Upper lobe of right lung (tissue), 1 donor: ENCODE measurements at regions not wholly inside any gene's neighbourhood (a gene's known extent, or its start where the extent isn't known, plus 50 kb on each side); places are given as distances from the start of the nearest gene placed in this dataset.
"Not testable (repeated sequence)": the region's sequence is repeated elsewhere in the genome, so short reads cannot be mapped to it uniquely, and the experiment has no call there.

Experiments used
- ATAC-seq: fragments of 200-7000 bp; cut with Tn5 transposase; one replicate; pipeline ENCODE4 v1.9.1; 2020; ENCODE audit warnings: mild to moderate bottlenecking, moderate library complexity
- DNase-seq: peaks from one replicate; pipeline ENCODE4 v3.0.0-alpha.2; 2020
- H3K27ac ChIP-seq: fragments of 200-600 bp; one replicate; pipeline ENCODE4 v1.8.0; 2022
- H3K27me3 ChIP-seq: fragments of 200-600 bp; one replicate; pipeline ENCODE4 v1.8.0; 2022; ENCODE audit warnings: mild to moderate bottlenecking
- H3K36me3 ChIP-seq: fragments of 200-600 bp; one replicate; pipeline ENCODE4 v1.8.0; 2022
- H3K4me1 ChIP-seq: fragments of 200-600 bp; one replicate; pipeline ENCODE4 v1.8.0; 2022
- H3K4me3 ChIP-seq: fragments of 200-600 bp; one replicate; pipeline ENCODE4 v1.8.0; 2022; ENCODE audit warnings: mild to moderate bottlenecking
- H3K9me3 ChIP-seq: fragments of 200-600 bp; one replicate; pipeline ENCODE4 v1.8.0; 2022
- intact Hi-C: fragments of 100-400 bp; cut with DNase I; formaldehyde crosslinking; loops from one replicate; pipeline ENCODE4 v1.11.0; 2022
- TF ChIP-seq, protein P1 (sequence below): fragments of 200-600 bp; IDR thresholded peaks from one replicate; pipeline ENCODE4 v1.8.0; 2022; ENCODE audit warnings: antibody characterized with exemption
- donor health status: DM: no; HTN: yes; CAD: no; lungs with severe emphysema.

DNA sequence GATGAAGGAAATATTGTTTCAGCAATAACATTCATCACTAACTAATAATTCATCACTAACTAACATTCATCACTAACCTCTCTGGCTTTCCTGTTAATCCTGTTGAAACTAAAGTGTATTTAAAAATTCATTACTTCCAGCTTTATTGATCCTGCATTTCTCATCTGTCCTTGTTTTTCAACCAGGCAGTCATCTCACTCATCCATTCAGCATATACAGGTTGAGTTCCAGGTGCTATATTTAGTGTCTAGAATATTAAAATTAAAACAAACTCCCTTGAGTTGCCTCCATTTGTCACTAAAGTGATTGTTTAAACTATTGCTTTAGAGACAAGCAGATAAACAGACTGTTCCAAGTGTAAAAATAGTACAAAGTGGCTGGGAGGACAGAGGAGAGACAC, 58.1 kb downstream of the ATXN7L3B start:
- TF ChIP-seq, protein P1, sequence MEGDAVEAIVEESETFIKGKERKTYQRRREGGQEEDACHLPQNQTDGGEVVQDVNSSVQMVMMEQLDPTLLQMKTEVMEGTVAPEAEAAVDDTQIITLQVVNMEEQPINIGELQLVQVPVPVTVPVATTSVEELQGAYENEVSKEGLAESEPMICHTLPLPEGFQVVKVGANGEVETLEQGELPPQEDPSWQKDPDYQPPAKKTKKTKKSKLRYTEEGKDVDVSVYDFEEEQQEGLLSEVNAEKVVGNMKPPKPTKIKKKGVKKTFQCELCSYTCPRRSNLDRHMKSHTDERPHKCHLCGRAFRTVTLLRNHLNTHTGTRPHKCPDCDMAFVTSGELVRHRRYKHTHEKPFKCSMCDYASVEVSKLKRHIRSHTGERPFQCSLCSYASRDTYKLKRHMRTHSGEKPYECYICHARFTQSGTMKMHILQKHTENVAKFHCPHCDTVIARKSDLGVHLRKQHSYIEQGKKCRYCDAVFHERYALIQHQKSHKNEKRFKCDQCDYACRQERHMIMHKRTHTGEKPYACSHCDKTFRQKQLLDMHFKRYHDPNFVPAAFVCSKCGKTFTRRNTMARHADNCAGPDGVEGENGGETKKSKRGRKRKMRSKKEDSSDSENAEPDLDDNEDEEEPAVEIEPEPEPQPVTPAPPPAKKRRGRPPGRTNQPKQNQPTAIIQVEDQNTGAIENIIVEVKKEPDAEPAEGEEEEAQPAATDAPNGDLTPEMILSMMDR = no peak
- Histone ChIP-seq H3K27ac (no peak overlapping the region), H3K4me3 (no peak overlapping the region), H3K9me3 (no peaks in the 10 kb centered on the region), H3K27me3 (no peaks in the 10 kb centered on the region), H3K4me1 (no peaks in the 10 kb centered on the region), H3K36me3 (no peaks in the 10 kb centered on the region)
- ATAC-seq = no peak
- intact Hi-C loops = no loop called here
- no peak for DNase-seq

DNA sequence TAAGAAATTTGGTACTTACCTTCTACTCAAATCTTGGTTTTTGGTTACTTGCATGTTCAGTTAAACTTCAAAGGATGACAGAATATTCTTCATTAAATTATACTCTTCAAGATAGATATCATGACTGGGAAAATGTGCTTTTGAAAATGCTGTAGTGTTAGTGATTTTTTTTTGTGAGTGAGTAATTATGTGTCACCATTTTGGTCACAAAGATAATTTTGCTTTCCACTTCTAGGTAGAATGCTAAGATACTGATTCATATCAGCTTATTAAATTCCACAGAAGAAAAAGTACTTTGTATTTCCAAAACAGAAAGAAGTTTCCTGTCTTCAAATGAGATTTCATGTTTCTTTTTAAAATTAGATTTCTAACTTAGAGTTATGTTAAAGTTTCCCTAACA, 61.2 kb downstream of the ATXN7L3B start:
- Histone ChIP-seq H3K27ac (no peak overlapping the region), H3K27me3 (no peaks in the 10 kb centered on the region), H3K36me3 (no peaks in the 10 kb centered on the region), H3K9me3 (no peaks in the 10 kb centered on the region), H3K4me1 (no peaks in the 10 kb centered on the region), H3K4me3 (no peak overlapping the region)
- ATAC-seq (no peak), DNase-seq (no peak)
- TF ChIP-seq, protein P1 = no peak
- intact Hi-C loops = no loop called here

DNA sequence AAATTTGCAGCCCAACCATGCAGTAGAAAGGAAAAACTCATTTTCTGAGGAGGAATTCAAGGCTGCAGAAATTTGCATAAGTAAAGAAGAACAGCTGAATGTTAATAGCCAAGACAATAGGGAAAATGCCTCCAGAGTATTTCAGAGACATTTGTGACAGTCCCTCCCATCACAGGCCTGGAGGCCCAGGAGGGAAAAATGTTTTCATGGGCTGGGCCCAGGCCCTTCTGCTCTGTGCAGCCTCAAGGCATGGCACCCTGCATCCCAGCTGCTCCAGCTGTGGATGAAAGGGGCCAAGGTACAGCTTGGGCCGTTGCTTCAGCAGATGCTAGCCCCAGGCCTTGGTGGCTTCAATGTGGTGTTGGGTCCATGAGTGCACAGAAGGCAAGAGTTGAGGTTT, 62.3 kb downstream of the ATXN7L3B start:
- Histone ChIP-seq H3K9me3 (no peaks in the 10 kb centered on the region), H3K36me3 (no peaks in the 10 kb centered on the region), H3K4me3 (no peak overlapping the region), H3K27me3 (no peaks in the 10 kb centered on the region), H3K27ac (no peak overlapping the region), H3K4me1 (no peaks in the 10 kb centered on the region)
- DNase-seq (no peak), ATAC-seq (no peak)
- intact Hi-C loops = no loop called here
- TF ChIP-seq, protein P1 = no peak

DNA sequence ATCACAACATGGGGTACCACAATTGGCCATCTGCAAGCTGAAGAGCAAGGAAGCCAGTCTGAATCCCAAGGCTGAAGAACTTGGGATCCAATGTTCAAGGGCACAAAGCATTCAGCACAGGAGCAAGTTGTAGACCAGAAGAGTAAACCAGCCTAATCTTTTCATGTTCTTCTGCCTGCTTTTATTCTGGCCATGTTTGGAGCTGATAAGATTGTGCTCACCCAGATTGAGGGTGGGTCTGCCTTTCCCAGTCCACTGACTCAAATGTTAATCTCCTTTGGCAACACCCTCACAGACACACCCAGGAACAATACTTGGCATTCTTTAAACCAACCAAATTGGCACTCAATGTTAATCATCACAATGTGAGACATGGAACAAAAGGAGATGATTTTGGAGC, 63.2 kb downstream of the ATXN7L3B start:
- DNase-seq, H3K27ac ChIP-seq, ATAC-seq, H3K27me3 ChIP-seq, H3K4me3 ChIP-seq, H3K4me1 ChIP-seq, H3K36me3 ChIP-seq, intact Hi-C loops, H3K9me3 ChIP-seq: not testable (repeated sequence)

DNA sequence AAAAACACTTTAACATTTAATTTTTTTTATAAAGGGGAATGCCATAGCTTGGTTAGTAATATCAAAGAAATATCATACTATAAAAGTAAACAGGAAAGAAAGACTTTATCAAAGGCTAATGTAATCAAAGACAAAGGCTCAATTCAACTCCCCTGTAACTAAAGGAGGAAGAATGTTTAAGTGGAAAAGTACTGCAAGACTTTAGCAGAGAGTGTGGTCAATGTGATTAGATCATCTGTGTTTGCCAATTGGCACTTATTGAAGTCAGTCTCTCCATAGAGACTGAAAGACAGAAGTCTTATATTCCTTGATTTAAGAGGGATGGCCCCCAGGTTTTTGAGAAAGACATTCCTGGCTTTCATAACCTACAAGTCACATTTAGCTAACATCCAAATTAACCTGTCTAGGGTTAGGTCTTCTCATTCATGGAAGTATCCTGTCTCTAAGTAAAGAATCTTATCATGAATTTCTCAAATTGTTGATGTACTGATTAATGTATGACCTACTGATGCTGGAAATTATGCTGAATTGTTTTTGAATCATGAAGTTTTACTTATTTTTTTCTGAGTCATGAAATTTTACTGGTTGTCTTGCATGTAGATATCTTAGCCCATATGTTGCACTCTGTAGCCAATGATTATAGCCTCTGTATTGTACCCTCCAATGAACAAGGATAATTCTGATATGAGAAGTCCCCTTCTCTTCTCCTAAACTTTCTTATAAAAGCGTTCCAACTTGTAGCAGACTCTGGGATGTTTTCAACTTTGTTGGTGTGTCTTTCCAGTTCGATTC, 65.4 kb downstream of the ATXN7L3B start:
- TF ChIP-seq, protein P1 = no peak
- intact Hi-C loops = no loop called here
- Histone ChIP-seq H3K4me3 (no peak overlapping the region), H3K27me3 (no peaks in the 10 kb centered on the region), H3K9me3 (no peaks in the 10 kb centered on the region), H3K4me1 (no peaks in the 10 kb centered on the region), H3K27ac (no peak overlapping the region), H3K36me3 (no peaks in the 10 kb centered on the region)
- DNase-seq (no peak), ATAC-seq (no peak)

DNA sequence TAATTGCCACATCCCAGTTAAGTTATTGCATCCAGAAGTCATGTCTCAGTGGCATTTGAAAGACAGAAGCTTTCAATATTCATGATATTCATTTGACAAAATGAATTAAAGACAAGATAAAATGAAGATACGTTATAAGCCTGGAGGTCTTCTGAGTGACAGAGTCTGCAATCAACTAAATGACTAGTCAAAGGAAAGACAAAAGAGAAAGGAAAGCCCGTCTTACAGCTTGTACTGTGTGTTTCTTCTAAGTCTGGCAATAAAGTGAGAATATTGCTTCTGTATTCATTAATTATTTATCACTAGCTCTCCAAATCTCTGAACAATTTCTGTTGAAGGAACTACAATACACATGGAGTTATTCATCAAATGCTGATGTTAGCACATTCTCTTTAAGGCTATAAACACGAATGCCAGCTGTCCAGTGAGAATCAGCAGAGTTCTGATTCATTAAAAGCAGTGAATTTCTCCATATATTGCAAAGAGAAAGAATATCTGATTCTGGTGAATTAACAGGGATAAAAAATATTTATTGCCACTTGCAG, 70.7 kb downstream of the ATXN7L3B start:
- Histone ChIP-seq H3K36me3 (no peaks in the 10 kb centered on the region), H3K4me1 (no peaks in the 10 kb centered on the region), H3K27me3 (no peaks in the 10 kb centered on the region), H3K27ac (no peak overlapping the region), H3K9me3 (no peaks in the 10 kb centered on the region), H3K4me3 (no peak overlapping the region)
- intact Hi-C loops = no loop called here
- no peak for ATAC-seq
- no peak for DNase-seq
- TF ChIP-seq, protein P1 = no peak
